ENCODE measurements at regions not wholly inside any gene's neighbourhood (a gene's known extent, or its start where the extent isn't known, plus 50 kb on each side); places are given as distances from the start of the nearest gene placed in this dataset.
"Not testable (repeated sequence)": the region's sequence is repeated elsewhere in the genome, so short reads cannot be mapped to it uniquely, and the experiment has no call there.

DNA sequence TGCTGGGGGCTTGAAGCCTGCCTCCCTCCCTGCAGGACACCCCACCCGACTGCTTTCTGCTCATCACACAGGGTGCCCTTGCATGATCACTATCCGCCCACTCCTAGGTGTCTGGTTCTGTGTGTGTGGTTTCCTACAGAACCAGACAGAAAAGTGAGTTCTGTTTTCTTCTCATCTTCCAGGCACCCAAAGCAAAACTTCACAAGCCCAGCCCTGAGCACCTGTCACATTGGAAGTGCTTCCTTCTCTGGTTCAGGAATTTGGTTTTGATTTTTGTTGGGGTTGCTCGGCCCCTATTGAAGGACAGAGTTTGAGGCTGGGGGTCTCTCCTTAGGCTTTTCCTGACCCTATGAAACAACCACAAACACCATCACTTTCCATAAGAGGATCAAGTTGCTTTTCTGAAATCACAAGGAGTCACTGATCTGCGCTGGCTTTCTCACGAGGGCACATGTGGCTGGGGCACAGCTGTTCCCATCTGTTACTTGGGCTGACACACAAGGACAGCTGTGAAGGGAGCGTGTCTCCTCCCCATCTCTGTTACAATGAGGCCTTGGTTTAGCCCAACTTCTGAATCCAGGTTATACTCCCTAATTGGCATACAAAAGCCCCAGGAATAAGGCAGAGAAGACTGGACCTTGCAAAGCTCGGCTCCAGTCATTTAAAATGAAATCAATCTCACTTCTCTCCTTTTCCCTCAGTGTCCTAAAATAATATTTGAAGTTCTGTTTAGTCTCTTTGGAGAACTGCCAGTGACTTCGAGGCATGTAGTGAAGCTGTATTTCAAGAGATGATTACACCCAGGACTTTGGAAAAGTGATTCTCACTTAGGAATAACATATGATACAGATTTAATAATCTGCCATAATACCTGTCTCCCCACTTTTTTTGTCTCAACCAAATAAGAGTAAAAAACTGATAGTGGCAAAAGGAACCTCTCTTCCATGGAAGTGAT lies 213.1 kb upstream of the GAS1 start:
- DNase-seq: no peak

DNA sequence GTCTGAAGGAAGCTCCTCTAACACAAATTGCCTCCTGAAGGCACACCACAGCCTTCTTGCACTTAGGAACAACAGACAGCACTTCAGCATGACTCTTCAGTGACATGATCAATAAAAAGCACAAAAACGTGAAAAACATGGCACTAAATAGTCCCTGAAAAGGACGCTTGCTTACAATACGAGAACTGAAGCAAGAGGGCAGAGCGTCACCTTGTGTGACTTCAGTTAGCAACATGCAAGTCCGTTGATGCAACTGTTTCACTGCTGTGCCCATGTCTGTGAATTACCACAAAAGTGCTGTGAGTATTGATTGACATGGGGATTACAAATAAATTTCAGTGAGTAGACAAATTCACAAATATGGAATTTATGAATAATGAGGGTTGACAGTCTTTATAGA lies 219.9 kb upstream of the GAS1 start:
- DNase-seq: no peak

DNA sequence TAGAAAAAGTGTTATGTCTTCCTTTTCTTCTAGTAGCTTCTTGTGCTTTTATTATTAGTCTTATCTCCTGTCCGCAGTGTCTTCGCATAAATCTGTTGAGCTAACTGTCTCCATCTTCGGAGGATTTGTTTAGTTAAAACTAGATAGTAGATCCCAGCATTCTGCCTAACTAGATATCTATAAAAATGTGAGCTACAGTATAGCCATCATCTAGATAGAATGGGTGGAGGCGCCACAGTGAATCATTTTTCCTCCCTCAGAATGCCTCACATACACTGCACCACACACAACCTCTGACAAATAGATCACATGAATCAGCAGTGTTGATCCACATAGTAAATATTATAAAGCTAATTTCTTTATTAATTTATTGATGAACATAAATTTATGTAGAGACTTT lies 220.3 kb upstream of the GAS1 start:
- DNase-seq: no peak

DNA sequence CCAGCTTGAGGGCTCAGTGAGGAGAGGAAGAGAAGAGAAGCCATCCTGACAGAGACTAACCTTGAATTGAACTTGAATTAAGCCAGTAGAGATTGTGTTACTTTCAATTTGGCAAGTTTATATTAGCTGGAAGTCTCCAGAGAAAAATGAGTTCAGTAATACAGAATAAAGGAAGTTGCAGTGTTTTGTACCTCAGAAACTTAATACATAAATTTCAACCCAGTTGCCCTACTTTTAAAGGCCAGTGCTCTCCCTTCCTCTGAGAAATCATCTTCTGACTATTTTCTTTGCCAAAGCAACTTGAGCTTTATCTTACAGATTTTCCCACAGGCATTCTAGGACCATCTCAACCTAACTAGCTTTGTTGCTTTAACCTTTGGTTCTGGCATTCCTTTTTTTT lies 231.0 kb upstream of the GAS1 start:
- DNase-seq: no peak

DNA sequence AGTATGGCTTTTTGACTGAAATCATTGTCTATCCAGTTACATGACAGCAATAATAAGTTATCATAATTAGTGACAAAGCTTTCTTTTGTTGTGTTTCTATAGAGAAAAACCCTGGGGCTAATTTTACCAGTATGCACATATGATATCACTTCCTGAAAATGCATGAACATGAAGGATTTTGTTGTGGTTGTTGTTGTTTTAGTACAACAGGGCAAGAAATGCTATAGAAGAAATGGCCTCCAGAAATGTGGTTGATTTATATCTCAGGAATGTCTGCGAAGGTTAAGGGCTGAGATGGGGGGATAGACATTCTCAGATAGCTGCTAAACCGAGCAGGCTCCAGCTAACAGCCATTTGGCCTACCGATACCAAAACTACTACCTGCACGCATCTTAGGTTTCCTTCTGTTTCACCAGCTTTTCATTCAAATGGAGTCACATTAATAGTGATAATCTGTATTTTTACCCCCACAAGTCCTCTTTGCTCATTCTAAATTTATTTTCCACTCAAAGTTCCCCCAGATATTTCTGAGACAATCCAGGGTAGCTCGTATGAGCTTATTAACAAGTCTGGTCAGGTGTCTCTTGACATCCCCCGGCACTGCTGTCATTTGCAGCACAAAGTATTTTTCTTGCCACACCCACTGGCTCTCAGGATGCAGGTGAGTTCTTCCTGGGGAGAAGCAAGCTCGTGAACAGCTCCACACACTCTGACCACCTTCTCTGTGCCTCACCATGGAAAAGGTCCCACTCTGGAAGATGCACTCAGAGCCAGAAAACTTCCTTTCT lies 232.4 kb upstream of the GAS1 start:
- no peak for DNase-seq

DNA sequence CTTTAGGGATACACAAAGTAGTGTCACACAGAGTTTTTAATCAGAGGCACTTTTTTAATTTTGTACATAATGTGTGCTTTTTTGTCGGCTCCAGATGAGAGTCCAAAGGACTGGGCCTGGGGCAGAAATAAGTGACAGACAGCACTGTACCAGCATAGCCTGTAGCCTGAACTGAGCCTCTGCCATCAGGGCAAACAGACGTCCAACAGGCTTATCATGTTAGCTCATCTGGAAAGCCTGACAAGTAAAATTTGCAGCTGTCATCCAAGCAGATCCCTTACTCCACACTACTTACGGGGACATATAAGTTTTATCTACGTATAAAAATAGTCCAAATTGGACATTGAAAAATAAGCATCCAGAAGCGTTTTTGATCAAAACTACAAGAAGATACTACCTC lies 233.1 kb upstream of the GAS1 start:
- DNase-seq: no peak

DNA sequence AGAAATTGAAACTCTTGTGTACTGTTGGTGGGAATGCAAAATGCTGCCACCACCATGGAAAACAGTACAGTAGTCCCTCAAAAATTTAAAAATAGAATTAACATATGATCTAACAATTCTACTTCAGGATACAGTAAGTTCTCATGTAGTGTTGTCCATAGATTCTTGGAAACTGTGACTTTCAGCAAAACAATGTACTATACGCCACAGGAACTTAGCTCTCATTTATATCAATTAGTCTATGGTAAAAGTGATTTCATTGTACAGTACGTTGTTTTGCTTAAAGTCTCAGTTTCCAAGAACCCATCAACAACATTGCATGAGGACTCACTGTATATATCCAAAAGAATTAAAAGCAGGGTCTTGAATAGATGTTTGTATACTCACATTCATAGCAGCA lies 233.5 kb upstream of the GAS1 start:
- no peak for DNase-seq

DNA sequence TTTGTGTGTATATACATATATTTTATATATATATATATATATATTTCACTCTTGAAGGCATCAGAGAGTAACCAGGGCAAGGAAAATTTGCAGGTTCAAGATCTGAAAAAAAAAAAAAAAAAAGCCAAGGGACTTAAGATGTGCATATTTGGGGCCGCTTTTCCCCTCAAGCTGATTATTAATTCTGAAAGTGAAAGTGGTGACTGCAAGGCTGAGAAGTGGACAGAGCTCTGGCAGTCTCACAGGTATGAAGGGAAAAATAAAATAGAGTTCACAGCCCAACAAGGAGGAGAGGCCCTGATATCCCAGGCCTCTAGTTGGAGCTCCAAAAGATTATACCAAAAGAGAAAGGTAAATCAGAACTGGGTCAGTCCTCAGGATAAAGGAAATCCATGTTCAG lies 234.4 kb upstream of the GAS1 start:
- DNase-seq: no peak

DNA sequence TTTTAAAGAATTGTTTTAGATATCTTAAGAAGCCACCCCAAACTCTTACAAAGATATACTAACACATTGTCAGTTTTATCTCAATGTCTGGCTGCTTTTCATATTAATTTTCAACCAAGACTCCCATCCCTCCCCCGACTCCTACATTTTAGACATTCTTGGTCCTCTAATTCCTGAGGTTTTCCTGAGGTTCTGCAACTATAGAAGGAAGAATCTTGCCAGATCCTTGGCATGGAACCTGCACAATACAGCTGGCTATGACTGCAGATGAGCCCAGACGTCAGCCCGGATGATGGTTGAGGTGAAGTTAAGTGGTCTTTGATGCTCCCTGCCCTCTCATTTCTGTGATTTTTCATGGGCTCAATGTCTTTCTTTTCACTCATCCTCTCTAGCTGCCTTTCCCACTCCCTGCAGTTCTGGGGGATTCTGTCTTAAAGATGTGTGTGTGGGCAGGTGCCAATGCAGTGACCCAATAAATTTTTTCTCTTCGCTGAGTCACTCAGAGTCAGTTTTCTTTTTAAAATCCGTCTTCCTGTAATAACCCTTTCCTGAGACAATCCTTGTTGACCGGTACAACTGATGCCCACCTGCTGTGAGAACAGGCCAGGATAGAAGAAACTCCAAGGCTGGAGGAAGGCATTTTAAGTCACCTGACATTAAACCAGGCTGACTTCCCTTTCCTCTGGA lies 237.8 kb upstream of the GAS1 start:
- DNase-seq: no peak

DNA sequence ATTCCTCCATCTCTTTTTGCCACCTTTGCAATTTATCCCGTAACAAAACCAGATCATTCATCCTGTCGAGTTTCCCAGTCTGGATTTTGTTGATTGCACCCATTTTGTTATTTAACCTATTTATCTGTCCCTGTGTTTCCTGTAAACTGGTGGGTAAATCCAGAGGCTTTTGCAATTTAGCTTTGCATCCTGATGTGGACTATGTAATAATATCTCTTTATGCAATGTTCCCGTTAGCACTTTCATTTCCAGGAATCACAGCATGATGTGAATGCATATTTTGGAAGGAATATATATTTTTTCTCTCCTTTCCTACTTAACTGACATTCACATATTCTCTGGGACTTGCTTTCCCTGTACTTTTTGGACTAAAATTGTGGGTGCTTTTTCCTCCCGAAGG lies 240.3 kb upstream of the GAS1 start:
- DNase-seq: no peak

DNA sequence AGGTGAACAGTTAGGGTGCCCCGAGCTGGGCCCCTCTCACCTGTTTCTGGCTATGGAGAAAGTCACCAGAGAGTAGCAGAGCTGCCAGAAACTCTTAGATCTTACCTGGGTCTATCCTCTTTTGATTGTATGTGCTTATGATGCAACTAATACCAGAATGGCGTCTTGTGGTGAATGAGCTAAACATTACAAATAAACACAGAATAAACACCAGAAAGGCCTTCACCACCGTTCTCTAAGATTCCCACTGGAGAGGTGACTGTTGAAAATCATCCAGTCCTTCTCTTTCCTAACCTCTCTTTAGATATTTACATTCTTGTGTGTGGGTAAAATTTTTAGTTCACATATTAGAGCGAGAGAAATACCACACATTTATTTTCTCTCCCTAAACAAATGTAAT lies 241.7 kb upstream of the GAS1 start:
- DNase-seq: no peak

DNA sequence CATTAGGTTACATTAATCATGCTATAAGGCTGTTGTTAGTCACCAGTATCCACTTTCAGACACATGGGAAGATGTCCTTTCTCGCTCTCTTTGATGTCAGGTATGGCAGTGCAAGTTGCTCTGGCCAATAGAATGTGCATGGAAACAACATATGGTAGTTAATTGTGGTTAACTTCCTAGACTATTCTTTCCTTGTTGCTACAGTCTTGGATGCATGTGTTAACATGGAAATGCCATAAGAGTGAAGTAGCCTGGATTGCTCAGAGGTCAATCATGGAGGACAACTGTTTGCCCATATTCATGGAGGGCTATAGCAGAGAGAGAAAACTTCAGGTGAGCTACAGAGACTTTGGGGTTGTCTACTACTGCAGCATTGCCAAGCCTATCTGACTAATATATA lies 245.8 kb upstream of the GAS1 start:
- no peak for DNase-seq

DNA sequence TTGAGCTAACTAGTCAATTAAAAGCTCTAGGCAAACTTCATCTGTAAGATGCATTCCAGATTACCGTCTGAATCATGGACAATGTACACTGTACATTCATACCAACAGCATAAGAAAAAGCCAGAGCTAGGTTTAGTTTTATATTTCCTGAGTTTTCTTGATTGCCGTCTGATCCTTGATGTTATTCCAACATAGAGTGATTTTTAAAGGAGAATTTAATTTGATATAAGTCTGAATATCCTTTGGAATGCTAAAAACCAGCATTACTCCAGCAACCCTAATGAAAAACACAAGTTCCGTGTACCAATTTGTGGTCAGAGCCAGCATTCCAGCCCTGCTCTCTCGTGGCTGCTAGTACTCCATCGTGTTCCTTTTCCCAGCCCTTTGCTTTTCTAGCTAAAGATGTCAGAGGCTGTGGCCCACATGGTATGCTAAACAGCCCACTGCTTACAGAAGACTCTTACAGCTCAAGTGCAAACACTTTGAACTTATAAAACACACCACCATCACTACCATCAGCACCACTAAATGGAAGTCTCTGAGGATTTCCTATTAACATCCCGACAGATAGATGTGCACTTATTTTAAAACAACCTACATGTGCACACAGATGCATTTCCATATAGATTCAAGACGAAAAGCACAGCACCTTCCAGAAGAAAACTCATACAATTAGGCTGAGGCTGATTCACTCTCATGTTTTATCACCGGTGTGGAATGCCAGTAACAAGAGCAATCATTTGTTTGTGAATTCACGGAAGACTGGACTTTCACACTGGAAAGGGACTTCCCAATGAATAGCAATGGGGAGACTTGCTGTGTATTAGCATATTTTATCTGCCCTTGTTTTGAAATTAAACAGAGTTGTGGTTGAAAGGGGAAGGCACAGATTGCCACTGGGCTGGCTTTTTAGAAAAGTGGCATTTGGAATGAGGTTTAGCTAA lies 246.9 kb upstream of the GAS1 start:
- DNase-seq: no peak

DNA sequence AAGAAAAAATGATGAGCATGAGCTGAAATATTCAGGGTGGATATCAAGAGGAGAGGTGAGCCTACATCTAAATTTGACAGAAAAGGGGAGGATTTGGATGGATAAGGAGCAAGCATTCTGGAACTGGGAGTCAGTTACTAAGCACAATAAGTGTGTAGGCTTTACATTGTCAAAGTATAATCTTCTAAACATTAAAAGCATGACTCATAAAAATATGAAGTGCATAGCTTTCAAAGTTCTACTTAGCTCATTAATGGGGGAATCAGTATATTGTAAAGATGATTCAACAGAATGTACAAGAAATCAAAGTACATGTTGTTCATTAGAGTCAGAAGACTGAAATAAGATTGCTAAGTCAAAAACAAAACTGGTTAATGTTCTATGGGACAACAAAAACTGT lies 248.0 kb upstream of the GAS1 start:
- no peak for DNase-seq

DNA sequence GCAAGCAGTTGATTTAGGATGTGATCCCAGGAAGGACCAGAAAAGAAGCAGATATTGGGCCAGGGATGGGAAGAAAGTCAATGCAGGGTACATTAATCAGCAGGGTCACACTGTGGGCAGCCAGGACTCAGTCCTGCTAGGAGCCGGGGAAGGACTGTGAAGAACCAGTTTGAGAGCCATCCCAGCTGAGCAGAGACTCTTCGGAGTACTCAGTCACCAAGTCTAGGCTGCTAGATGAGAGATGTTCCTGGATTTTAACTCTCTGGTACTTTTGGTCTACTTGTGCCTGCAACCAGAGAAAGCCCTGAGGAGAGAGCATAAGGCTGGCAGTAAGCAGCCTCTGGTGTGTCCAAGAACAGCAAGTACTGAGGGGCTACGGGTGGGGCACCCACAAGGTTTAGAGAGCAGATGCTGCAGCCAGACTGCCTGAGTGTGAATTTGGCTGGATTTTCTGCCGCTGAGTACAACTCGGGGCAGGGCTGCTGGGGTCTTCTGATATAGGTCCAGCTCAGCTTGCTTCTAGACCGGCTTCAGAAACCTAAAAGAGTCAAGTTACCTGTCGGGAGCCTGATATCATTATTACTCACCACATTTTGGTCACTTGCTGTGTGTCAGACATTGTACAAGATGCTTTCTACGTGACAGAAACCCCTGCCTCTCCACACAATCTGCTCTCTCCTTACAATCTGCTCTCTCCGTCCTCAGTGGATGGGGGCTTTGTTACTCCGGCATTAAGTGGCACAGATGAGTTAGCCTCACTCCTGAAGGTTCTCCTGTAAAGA lies 250.2 kb upstream of the GAS1 start:
- no peak for DNase-seq

DNA sequence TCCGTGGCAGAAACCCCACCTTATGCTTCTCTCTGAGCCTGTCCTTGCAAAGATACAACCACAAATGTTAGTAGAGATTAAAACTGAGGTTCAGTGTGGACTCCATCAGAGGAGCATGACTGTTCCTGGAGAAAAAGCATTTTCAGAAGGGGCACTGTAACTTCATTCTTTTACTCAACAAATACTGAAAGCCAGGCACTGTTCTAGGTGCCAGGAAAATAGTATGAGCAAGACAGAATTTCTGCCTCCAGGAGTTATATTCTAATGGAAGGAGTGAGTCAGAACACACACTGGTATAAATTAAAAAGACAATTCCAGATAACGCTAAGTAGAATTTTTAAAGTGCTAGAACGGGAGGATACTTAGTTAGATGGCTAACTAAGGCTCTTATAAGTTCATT lies 251.4 kb upstream of the GAS1 start:
- DNase-seq: no peak

DNA sequence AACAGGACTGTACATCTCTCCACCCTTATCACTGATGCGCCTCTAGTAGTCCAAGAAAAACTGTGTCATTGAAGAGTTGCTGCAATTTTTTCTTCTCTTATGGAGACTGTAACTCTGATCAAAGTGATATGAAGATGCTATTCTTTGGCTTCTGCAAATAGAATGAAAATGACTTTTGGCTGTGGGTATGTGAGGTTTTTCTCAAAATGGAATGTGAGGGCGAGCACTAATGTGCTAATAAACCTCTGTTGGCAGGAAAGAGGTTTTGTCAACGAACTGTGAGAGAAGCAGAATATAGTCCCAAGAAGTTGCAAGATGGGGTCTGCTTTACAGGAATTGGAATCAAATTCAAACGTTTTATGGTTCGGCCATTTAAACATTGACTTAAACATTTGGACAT lies 252.0 kb upstream of the GAS1 start:
- no peak for DNase-seq

DNA sequence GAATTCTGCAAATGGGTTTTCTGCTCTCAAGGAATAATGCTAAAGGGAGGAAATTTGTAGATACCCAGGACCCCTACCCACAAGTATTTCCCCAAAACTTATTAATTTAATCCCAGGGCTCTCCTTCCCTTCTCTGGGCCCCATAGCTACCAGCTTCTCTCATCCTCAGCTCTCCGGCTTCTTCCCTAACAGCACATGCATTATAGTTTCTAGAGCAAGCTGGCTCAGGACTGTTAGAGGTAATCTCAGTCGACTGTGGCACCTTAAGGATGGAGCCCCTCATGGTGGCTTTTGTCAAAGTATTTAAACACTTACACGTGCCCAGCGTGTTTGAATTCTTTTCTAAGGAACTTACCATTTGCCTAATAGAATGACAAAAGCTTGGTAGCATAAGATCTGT lies 252.5 kb upstream of the GAS1 start:
- DNase-seq: no peak

DNA sequence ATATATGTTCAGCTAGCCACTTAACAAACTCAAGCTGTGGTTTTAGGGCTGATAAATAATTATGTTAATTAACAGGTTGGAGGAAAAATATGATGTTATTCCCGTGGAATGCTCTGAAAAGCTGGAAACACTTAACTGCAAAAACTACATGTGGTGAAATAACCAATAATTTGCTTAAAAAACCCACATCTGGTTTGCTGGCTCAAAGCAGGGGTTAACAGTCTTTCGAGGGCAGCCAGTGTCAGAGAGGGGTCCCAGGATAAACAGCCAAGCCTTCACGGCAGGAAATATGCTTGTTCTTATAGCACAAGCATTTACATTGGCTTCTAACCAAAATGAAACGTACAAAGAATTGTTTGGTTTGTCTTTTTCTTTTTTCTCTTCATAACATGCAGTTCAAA lies 254.0 kb upstream of the GAS1 start:
- DNase-seq: no peak

DNA sequence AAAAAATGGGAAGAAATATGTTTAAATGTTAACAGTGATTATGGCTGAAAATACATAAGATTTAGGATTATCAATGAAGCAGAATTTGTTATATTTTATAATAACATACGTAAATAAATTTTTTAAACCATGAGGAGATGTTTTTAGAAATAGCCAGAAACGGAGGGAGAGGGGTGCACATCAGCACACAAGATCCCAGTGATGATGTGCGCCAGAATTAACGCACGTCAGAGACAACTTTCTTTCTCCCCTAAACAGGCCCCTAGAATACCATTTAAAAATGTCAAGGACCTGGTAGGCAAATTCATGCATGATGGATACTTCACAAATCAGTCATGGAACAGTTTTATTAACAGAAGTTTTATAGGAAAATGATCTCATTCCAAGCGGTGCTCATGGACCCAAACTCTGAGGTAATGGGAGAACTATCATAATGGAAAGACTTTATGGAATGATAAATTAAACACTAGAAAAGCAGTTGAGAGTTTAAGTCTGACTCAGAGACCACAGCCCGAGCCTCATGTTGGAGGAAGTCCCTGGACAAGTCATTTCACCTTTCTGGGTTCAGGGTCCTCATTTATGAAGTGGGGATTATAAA lies 258.9 kb upstream of the GAS1 start:
- no peak for DNase-seq

DNA sequence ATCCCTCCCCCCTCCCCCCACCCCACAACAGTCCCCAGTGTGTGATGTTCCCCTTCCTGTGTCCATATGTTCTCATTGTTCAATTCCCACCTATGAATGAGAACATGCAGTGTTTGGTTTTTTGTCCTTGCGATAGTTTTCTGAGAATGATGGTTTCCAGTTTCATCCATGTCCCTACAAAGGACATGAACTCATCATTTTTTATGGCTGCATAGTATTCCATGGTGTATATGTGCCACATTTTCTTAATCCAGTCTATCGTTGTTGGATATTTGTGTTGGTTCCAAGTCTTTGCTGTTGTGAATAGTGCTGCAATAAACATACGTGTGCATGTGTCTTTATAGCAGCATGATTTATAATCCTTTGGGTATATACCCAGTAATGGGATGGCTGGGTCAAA lies 263.4 kb upstream of the GAS1 start:
- DNase-seq: not testable (repeated sequence)
